DMS114 treated with DMSO at 0.1 percent for 48 hours (cell line): ENCODE measurements at regions not wholly inside any gene's neighbourhood (a gene's known extent, or its start where the extent isn't known, plus 50 kb on each side); places are given as distances from the start of the nearest gene placed in this dataset.

Source experiments
- DNase-seq: peaks from one replicate; lab custom pipeline; 2025; ENCODE audit not compliant: unreplicated experiment; lab: John Stamatoyannopoulos, UW

DNA sequence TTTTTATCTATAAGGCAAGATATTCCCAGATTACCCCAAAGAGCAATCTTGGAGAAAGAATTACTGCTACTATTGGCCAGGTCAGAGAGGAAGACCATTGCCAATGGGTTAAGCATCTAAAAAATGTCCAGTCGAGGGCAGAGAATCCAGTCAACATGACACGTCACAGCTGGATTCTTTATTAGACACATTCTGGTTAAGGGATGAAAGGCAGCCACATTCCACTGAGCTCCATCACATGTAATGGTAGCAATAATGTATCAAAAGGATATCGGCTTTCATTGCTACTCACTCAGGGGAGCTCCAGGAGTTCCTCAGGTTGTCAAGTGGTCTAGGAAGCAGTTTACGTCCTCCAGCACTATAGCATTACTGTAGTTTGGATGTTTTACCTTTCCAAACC is 421.1 kb downstream of the PLOD2 start:
- DNase-seq, result no peak

DNA sequence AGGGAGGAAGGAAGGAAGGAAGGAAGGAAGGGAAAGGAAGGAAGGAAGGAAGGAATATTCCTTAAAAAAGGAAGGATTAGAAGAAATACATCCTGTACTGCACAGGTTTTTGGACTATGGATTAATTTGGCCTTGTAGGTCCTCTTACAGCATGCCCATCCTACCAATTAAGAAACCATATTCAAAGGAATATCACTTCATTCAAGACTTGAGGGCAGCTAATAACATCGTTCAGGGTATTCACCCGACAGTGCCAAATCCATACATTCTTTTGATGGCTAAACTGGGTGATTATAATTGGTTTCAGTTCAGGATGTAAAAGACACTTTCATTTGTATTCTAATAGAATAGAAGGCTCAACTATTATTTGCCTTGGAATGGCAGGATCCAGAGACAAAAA is 410.3 kb downstream of the PLOD2 start:
- no peak for DNase-seq

DNA sequence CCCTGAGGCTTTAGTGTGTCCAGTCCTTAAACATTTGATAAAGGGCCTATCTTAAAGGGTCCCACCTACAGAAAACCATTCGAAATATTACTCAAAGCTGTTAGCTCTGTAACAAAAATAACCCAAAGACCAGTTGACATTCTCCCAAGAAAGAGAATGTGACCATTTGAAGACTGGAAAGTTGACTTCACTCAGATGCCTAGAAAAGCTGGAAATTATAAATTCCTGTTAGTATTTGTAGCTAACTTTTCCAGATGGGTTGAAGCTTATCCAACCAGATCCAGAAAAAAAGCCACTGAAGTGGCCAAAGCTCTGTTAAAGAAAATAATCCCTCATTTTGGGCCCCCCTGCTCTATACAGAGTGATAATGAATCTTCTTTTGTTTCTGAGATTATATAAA is 408.4 kb downstream of the PLOD2 start:
- DNase-seq, result no peak

DNA sequence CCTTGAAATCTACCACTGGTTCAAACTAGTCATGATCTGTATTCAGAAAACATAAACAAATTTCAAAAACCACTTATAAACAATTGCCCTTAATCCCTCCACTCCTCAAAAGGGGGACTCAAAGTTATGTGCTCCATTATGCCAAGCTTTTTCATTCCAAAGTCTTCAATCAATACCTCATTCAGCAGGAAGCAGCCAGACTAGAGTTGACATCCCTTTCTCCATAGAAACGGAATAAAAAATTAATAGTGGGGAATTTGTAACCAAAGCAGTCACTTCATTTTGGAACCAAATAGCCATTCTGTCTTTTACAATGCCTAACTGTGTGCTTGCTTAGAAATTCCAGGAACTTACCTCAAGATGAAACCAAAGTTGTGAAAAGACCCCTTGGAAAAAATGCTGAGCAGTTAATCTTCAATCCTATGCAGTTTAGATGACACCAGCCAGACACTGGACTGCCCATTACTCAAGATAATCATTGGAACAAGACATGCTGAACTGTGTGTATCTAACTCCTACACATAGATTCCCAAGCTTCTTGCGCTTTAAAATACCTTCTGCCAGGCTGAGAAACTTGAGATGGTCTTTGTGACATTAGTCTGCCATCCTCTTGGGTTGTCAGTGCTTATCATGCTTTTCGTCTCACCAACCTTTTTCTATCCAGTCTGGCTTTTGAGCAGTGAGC is 406.2 kb downstream of the PLOD2 start:
- no peak for DNase-seq

DNA sequence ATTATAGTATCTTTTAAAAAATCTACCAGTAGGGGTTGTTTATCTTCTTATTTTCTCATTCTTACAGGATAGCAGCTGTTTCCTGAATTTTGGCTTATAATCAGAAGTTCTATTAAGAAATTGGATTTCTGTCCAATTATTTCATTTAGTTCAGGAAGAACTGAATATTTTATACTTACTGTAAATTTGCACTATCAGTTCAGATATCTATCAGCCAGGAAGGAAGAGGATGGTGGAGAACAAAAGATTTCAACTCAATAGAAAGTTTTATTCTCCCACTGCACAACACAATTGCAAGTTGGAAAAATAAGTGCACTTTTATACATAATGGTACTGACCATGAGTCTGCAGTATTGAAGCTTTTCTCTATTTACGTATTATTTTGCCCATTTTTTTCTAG is 400.9 kb downstream of the PLOD2 start:
- no peak for DNase-seq

DNA sequence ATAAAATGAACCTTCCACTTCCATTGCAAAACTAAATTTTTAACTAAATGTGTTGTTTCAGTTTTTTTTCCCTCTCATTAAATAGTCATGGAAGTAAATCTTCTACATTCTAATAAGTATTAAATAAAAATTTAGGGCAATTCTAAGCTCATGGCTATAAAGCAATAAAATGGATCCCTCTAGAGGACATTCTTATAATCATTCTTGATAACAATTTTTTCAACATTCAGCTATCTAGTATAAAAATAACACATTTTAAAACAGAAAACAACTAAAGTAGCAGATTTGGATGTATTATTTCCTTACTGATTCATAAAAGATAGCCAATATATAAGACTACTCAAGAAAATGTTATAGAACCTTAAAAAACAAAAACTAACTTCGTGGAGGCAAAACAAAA is 393.1 kb downstream of the PLOD2 start:
- peak; percentile 0 for DNase-seq

DNA sequence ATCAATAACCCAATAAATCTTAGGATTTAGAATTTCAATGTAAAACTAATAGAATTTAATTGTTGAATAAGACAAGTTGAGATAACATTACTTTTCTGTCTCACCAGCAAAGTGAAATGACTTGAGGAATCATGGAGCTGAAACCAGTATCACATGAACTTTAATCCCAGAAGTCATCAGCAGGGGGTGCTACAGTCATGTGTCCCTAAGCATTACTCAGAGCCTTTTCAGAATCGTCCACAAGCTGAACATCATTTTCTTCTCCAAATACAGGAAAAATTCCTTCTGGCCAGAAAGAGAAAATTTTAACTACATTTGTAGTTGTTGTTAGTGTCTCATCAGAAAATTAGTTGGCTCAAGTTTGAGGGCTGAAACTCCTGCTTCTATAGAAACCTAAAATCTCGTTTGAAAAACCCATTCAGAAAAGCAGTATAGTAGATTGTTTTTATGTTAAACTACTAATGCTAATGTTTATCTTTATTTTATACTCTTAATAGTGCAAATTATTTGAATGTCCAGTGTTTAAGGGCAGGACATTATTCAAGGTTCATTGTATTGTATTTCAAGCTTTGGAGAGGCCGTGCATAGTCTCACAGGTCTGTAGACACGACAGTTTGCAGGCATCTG is 384.1 kb downstream of the PLOD2 start:
- DNase-seq, result peak; percentile 5

DNA sequence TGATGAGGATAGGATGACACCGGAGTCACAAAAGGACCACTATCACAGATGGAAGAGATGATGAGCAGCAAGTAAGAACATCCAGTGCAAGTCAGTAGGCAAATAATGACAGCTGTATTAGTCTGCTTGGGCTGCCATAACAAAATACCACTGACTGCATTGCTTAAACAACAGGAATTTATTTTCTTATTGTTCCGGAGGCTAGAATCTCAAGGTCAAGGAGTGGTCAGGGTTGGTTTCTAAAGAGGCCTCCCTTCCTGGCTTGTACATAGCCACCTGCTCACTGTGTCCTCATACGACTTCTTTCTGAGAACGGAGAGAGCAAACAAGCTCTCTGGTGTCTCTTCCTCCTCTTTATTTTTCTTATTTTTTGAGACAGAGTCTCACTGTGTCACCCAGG is 380.7 kb downstream of the PLOD2 start:
- no peak for DNase-seq

DNA sequence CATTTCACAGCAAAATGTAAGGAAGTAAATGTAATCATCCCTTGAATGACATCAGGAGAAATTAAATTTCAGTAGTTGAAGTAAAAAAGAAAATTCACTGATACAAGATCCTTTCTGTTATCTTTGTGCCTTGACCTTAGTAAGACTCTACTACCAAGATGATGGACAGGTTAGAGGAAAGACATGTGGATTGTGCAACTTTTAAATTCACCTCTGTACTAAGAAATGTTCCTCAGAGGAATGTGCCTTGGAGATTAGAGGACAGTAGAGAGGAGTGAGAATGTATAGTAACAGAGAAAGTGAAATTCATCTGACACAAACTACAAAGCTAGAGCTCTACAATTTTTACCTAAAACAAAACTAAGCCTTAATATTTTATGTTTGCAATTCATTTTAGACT is 375.3 kb downstream of the PLOD2 start:
- no peak for DNase-seq

DNA sequence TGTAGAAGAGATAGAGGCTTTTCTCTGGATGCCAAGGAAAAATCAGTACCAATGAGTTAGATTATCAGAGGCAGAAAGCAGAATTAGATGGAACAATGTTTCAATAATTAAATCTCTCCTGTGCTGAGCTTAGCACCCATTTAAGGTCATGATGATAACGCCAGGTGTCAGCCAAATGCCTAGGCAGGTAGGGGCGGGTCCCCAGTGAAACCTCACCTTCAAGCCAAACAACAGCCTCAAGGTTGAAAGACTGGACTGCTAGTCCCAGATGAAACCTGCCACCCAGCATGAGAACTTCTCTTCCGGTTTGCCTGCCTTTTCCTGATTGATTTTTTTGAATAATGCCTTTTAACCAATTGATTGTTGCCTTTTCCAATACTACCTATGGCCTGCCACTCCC is 363.0 kb downstream of the PLOD2 start:
- no peak for DNase-seq

DNA sequence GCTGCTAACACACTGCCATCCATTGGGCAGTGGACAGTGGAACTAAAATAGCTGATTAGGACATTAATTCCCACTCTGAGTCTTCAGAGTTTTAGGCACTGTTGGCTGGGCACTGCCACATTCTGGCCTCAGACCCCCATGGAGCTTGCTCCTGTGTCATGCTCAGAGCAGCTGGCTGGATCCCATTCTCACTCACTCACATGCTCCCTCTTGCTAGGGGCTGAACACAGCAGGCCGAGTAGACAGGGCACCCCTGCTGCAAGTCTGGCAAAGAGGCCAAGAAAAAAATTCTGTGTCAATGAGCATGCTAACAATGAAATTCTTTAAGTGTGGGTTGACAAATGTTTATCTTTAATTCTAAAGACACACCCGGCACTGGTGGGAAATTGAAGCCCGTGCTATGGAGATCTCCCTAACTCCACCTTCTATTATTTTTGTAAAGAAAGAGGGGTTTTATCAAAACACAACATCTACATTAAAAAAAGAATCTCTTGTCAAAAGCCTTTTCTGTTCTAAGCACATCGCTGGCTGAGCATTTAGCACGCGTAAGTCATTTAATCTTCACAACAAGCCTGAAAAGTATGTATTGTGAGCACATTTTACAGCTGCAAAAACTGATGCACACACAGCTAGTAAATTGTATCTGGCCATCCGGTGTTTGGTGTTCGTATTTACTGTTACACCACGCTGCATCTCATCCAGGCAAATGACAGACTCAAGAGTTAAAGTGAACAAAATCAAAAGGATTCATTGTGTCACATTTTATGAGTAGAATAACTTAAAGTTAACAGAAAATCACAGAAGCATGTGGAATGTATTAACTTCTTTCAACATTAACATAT is 362.1 kb downstream of the PLOD2 start:
- DNase-seq, result no peak

DNA sequence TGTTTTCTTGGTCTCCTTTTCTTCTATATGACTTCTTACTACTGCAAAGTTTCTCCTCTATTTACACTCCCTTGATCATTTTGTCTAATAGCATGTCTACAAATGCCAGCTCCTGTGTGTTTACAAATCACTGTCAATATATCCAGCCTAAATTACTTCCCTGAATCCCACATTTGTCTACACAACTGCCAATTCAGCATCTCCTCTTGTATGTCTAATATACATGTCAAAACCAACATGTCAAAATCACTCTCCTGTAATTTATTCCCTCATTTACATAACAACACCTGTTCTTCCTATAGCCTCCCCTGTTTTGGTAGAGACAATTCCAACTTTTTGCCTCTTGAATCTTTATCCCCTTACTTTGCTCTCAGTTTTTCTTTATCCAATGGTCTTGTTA is 359.3 kb downstream of the PLOD2 start:
- DNase-seq, result no peak

DNA sequence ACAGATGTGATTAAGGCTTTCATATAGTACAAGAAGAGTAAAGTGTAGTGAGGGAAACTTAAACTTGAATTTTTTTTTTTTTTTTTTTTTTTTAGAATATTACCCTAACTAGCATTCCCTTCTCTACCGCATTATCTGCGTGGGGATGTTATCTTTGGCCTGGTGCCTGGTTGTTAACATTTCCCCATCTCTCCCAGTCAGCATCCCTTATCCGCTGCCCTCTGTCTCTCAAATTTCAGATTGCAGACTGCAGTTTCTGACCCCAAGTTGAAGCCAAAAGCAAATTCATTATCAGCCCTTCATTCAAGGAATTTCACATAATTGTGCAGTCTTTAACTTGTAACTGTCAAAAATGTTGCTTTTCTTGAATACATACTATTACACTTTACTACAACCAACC is 353.0 kb downstream of the PLOD2 start:
- DNase-seq, result no peak

DNA sequence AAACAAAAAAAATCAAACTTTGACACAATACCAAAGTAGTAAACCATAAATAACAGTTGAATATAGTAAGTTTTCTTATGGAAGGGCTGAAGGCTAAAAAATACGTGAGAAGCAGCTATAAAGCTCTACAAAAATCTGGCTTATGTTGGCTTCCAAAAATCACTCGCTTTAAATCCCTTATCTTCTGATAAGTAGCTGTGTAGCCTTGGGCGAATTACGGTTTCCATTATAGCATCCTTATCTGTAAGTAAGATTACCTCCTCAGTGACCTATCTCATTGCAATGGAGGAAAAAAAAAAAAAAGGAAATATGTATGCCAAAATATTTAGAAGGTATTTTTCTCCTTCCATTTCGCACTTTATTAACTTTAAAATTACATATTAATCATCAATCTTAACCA is 348.6 kb downstream of the PLOD2 start:
- DNase-seq, result no peak

DNA sequence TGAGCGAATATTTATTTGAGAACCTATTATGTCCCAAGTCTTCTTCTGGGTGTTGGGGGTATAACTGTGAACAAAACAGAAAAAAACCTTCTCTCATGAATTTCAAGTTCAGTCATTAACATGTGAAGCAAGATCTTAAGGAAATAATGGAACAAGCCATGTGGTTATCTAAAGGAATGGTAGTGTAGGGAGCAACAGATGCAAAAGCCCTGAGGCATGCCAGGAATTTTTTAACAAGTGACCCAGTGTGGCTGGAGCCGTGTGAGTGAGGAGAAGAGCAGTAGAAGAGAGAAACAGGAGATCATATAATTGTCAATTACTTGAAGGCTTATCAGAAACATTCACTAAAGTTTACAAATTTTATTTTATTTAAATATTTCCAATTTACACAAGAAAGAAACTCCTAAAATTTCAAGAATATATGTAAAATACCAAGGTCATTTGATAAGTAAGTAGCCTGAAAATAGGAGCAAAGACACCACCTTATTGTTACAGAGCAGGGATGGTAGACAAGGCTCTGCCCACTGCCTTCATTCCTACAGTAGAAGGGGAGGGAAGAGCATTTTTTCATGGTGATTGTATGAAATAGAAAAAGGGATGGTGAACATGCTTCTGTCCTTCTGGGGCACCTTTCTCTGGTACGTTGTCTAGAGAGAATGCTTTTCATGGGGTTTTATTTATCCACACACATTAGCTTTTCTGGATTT is 345.1 kb downstream of the PLOD2 start:
- no peak for DNase-seq

DNA sequence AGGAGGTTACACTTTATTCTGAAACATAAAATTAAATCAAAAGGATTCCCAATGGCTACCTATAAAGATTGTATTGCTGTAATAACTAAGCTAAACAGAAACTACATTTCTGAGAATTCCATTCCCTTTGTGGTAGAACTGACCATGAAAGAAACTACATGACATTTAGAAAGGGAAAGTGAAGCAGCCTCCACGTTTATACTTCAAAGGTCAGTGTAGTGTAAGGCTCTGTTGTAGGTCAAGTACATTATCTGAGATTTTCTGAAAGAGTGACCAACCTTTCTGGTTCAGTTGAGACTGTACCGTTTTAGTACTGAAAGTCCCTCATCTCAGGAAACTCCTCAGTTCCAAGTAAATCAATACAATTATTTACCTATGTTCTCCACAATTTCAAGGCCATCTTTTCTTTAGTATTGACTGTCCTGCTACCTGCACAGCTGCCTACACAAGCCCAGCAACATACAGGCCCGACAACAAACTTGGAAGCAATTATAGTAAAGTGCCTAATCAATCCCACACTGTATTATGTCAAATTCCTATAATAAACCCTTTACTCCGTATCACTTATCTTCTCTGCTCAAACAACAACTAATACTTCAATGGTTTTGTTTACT is 343.0 kb downstream of the PLOD2 start:
- no peak for DNase-seq

DNA sequence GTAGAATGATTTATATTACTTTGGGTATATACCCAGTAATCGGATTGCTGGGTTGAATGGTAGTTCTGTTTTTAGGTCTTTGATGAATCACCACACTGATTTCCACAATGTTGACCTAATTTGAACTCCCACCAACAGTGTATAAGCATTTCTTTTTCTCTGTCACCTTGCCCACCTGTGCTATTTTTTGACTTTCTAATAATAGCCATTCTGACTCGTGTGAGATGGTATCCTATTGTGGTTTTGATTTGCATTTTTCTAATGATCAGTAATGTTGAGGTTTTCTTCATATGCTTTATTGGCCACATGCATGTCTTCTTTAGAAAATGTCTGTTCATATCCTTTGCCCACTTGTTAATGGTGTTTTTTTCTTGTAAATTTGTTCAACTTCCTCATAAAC is 340.8 kb downstream of the PLOD2 start:
- DNase-seq, result no peak

DNA sequence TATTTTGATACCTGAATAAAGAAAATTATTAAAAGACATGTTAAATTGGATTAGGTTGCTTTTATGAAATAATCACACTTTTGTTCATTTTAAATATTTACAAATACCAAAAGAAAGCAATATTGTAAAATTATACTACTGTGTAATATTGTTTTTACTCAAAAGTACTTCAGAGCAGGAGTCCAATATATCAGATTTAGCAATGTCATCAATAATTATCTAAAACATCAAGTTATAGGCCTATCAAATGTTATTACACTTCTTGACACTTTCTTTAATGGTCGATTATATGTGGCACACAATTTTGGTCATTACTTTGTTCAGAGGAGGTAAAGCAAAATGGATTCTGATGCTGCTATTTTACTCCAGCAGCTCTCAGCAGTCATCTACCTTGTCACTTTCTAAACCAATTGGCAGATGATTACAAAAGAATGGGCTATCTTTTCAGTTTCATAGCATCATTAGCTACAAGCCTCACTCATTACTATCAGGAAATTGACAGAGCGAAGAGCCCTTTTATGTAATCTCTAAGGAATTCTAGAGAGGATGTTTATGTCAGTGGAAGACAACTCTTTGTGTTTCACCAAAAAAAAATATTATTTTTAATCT is 318.6 kb downstream of the PLOD2 start:
- DNase-seq, result no peak

DNA sequence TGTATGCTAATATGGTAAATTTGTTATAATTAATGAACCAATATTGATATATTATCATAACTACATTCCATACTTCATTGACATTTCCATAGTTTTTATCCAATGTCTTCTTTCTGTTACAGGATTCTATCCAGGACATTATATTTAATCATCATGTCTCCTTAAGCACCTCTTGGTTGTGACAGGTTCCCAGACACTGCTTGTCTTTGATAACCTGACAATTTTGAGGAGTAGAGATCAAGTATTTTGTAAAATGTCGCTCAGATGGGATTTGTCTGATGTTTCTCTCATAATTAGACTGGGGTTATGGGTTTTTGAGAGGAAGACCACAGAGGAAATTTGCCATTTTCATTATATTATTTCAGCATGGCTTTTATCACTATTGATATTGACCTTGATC is 317.4 kb downstream of the PLOD2 start:
- no peak for DNase-seq

DNA sequence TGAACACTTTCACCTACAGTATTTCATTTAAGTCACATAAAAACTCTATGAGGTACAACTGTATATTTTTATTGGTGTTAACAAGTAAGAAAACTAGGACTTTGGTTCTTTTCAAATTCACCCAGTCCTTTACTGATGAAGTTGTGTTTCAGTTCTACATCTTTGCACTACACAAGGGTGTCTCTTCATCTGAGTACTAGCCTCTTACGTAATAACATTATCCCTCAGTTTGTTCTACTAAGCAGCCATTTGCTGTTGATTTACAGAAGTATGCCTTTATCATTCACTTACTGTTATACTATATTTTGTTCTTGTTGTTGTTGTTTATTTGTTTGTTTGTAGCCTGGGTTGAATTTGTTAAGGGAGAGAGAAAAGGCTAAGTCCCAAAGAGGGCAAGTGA is 311.9 kb downstream of the PLOD2 start:
- DNase-seq, result no peak

DNA sequence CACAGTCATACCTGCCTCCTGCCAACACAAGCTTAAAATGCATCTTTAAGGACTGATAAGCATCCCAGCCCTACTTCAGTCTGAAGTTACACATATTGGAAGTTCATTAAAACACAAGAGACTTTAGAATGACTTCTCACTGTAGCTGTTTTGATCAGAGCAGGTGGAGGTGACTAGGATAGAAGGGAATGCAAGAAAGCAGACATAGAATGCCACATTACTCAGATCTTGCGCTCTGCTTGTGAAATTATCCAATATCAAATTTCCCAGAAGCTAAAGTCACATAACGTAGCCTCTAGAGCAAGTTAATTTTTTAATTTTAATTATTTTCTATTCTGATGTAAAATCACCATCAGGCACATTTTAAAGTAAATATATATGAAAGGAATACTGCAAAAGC is 306.5 kb downstream of the PLOD2 start:
- DNase-seq, result no peak
